Chondrocyte (in vitro differentiated cells): ENCODE measurements at regions not wholly inside any gene's neighbourhood (a gene's known extent, or its start where the extent isn't known, plus 50 kb on each side); places are given as distances from the start of the nearest gene placed in this dataset.

Source experiments
- DNase-seq: peaks from one replicate; pipeline ENCODE4 v3.0.0; 2021; ENCODE audit warnings: mixed read lengths, low spot score
- H3K27ac Mint-ChIP-seq: one replicate; pipeline ENCODE4 v1.8.0; 2021; ENCODE audit warnings: mild to moderate bottlenecking, moderate library complexity, mixed read lengths; ENCODE audit not compliant: unreplicated experiment
- H3K27me3 Mint-ChIP-seq: 2 replicates; pipeline ENCODE4 v1.8.0; 2021; ENCODE audit warnings: low read depth, mixed read lengths
- H3K36me3 Mint-ChIP-seq: 2 replicates; pipeline ENCODE4 v1.8.0; 2021; ENCODE audit warnings: low read depth, mixed read lengths
- H3K4me1 Mint-ChIP-seq: 2 replicates; pipeline ENCODE4 v1.8.0; 2021; ENCODE audit warnings: low read depth, mild to moderate bottlenecking, mixed read lengths
- H3K4me3 Mint-ChIP-seq: one replicate; pipeline ENCODE4 v1.8.0; 2021; ENCODE audit warnings: mild to moderate bottlenecking, moderate library complexity, mixed read lengths; ENCODE audit not compliant: unreplicated experiment
- H3K9me3 Mint-ChIP-seq: 2 replicates; pipeline ENCODE4 v1.8.0; 2021; ENCODE audit warnings: low read depth, mixed read lengths
- TF ChIP-seq, protein P1 (sequence below): fragments of 200-600 bp; sonication (generic); IDR thresholded peaks from 2 replicates; pipeline ENCODE4 v1.5.0; 2021; ENCODE audit warnings: antibody characterized with exemption, mild to moderate bottlenecking, moderate library complexity

DNA sequence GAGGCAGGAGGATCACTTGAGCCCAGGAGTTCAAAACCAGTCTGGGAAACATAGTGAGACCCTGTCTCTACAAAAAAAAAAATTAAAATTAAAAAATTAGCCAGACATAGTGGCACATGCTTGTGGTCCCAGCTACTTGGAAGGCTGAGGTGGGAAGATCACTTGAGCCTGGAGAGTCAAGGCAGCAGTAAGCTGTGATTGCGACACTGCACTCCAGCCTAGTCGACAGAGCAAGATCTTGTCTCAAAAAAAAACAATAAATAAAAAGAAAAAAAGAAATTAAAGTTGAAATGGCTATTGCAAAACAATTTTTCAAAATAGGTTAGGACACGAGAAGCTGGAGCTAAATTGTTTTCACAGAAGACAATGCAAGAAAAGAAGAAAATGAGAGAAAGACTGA is 379.0 kb upstream of the RNF32 start:
- TF ChIP-seq, protein P1, sequence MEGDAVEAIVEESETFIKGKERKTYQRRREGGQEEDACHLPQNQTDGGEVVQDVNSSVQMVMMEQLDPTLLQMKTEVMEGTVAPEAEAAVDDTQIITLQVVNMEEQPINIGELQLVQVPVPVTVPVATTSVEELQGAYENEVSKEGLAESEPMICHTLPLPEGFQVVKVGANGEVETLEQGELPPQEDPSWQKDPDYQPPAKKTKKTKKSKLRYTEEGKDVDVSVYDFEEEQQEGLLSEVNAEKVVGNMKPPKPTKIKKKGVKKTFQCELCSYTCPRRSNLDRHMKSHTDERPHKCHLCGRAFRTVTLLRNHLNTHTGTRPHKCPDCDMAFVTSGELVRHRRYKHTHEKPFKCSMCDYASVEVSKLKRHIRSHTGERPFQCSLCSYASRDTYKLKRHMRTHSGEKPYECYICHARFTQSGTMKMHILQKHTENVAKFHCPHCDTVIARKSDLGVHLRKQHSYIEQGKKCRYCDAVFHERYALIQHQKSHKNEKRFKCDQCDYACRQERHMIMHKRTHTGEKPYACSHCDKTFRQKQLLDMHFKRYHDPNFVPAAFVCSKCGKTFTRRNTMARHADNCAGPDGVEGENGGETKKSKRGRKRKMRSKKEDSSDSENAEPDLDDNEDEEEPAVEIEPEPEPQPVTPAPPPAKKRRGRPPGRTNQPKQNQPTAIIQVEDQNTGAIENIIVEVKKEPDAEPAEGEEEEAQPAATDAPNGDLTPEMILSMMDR: no peak
- H3K4me3 Mint-ChIP-seq: no peak overlapping the region
- no peak for DNase-seq
- H3K36me3 Mint-ChIP-seq: no peaks in the 10 kb centered on the region
- H3K27me3 Mint-ChIP-seq: peaks cover 4% of the 10 kb centered on the region
- H3K4me1 Mint-ChIP-seq: no peaks in the 10 kb centered on the region
- peaks cover 14% of the 10 kb centered on the region for H3K9me3 Mint-ChIP-seq
- no peak overlapping the region for H3K27ac Mint-ChIP-seq

GRCh38 chr7:156257904-156258303 is 382.7 kb upstream of the RNF32 start:
- Mint-ChIP-seq H3K27ac (no peak overlapping the region), H3K4me1 (no peaks in the 10 kb centered on the region), H3K4me3 (no peak overlapping the region), H3K9me3 (peaks cover 5% of the 10 kb centered on the region), H3K36me3 (no peaks in the 10 kb centered on the region), H3K27me3 (peaks cover 2% of the 10 kb centered on the region)
- no peak for DNase-seq
- TF ChIP-seq, protein P1: no peak

DNA sequence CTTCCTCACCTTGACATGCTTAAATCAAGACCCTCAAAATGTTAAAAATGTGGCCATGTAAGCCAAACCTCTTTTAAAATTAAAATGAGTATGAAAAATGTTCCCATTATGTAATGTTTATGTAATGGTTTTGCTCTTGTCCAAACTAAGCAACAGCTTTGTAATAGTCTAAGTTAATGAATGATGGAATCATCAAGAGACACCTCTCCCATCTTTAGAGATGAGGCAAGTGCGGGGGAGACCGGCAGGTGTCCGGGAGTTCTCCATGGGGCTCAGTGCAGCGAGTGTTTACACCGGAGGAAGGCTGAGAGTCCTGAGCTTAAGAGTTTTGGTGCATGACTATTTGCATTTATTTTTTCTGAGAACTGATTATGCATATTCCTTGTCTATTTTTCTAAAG is 384.9 kb upstream of the RNF32 start:
- peaks cover 5% of the 10 kb centered on the region for H3K9me3 Mint-ChIP-seq
- no peak for DNase-seq
- no peaks in the 10 kb centered on the region for H3K36me3 Mint-ChIP-seq
- no peaks in the 10 kb centered on the region for H3K4me1 Mint-ChIP-seq
- no peak overlapping the region for H3K4me3 Mint-ChIP-seq
- no peak overlapping the region for H3K27ac Mint-ChIP-seq
- H3K27me3 Mint-ChIP-seq: no peaks in the 10 kb centered on the region
- TF ChIP-seq, protein P1: no peak

DNA sequence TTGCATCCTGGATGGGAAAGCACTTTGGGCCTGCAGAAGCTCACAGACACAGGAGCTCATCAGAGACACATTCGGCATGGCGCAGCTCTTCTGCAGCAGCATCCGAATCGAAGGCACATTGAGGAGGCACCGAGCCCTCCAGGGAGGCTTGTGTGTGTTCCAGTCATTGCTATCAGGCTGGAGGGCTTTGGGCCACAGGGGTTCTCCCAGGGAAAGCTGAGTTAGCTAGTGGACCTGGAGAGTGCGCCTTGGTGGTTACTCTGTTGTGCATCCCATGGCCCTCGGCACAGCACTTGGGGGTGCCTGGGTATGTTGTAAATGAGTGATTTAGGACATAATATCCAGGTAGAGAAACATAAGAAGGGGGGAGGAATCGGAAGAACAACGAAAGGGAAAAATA is 388.7 kb upstream of the RNF32 start:
- H3K9me3 Mint-ChIP-seq: no peaks in the 10 kb centered on the region
- H3K36me3 Mint-ChIP-seq: no peaks in the 10 kb centered on the region
- H3K4me1 Mint-ChIP-seq: no peaks in the 10 kb centered on the region
- no peak overlapping the region for H3K27ac Mint-ChIP-seq
- DNase-seq: no peak
- TF ChIP-seq, protein P1: no peak
- H3K4me3 Mint-ChIP-seq: no peak overlapping the region
- H3K27me3 Mint-ChIP-seq: no peaks in the 10 kb centered on the region

DNA sequence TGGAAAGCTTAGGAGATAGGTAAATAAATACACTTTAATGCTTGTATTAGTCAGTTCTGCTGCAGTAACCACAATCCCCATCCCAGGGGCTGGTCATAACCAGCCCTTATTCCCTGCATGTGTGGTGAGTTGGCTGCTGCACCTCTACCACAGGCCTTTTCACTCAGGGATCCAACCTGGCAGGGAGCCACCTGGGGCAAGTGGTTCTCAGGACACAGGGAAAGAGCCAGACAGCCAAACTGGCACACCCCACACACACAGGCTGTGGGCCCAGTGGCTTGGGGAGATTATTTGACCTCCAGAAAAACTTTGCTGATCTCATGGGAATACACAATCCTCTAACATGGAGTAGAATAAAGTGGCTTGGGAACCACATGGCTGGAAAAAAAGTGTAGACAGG is 400.0 kb upstream of the RNF32 start:
- no peak for DNase-seq
- Mint-ChIP-seq H3K36me3 (no peaks in the 10 kb centered on the region), H3K9me3 (peaks cover 9% of the 10 kb centered on the region), H3K4me3 (no peak overlapping the region), H3K27me3 (peaks cover 4% of the 10 kb centered on the region), H3K4me1 (no peaks in the 10 kb centered on the region), H3K27ac (no peak overlapping the region)
- TF ChIP-seq, protein P1: no peak
